Hepatocyte (in vitro differentiated cells): ENCODE measurements at regions not wholly inside any gene's neighbourhood (a gene's known extent, or its start where the extent isn't known, plus 50 kb on each side); places are given as distances from the start of the nearest gene placed in this dataset.

Source experiments
- EZH2 ChIP-seq: fragments of 200-600 bp; sonication (generic); IDR thresholded peaks from 2 replicates; pipeline ENCODE4 v1.6.1; 2016; ENCODE audit warnings: antibody characterized with exemption, mild to moderate bottlenecking, borderline replicate concordance
- EZH2phosphoT487 ChIP-seq: fragments of 200-600 bp; sonication (generic); IDR thresholded peaks from one replicate; pipeline ENCODE4 v1.6.1; 2018; ENCODE audit warnings: antibody characterized with exemption, mild to moderate bottlenecking, low read depth, moderate library complexity; ENCODE audit not compliant: unreplicated experiment, severe bottlenecking
- TF ChIP-seq, protein P1 (sequence below): fragments of 200-600 bp; sonication (generic); IDR thresholded peaks from 2 replicates; pipeline ENCODE4 v1.5.1; 2016; ENCODE audit warnings: antibody characterized with exemption, mild to moderate bottlenecking; ENCODE audit not compliant: poor library complexity

- TF ChIP-seq, protein P1, sequence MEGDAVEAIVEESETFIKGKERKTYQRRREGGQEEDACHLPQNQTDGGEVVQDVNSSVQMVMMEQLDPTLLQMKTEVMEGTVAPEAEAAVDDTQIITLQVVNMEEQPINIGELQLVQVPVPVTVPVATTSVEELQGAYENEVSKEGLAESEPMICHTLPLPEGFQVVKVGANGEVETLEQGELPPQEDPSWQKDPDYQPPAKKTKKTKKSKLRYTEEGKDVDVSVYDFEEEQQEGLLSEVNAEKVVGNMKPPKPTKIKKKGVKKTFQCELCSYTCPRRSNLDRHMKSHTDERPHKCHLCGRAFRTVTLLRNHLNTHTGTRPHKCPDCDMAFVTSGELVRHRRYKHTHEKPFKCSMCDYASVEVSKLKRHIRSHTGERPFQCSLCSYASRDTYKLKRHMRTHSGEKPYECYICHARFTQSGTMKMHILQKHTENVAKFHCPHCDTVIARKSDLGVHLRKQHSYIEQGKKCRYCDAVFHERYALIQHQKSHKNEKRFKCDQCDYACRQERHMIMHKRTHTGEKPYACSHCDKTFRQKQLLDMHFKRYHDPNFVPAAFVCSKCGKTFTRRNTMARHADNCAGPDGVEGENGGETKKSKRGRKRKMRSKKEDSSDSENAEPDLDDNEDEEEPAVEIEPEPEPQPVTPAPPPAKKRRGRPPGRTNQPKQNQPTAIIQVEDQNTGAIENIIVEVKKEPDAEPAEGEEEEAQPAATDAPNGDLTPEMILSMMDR, result no peak
- TF ChIP-seq EZH2 (no peak), EZH2phosphoT487 (no peak)
Measured at GRCh38 chr4:142954415-142954814, 108.3 kb upstream of the INPP4B start.
